HUES64 (cell line): ENCODE measurements at regions not wholly inside any gene's neighbourhood (a gene's known extent, or its start where the extent isn't known, plus 50 kb on each side); places are given as distances from the start of the nearest gene placed in this dataset.
A peak's percentile ranks its signal among the peaks of the same experiment; 100 is the strongest.

ENCODE experiments used
- H3K27ac ChIP-seq: 2 replicates; pipeline ENCODE4 v1.7.0; 2013; ENCODE audit warnings: low read depth, low read length, inconsistent platforms
- H3K27me3 ChIP-seq: 2 replicates; pipeline ENCODE4 v1.6.1; 2013; ENCODE audit warnings: mild to moderate bottlenecking, low read length; ENCODE audit not compliant: insufficient read depth
- H3K36me3 ChIP-seq: 2 replicates; pipeline ENCODE4 v1.6.1; 2013; ENCODE audit warnings: mild to moderate bottlenecking, low read length; ENCODE audit not compliant: insufficient read depth
- H3K4me1 ChIP-seq: 2 replicates; pipeline ENCODE4 v1.6.1; 2013; ENCODE audit warnings: mild to moderate bottlenecking, low read length, moderate library complexity; ENCODE audit not compliant: insufficient read depth
- H3K4me3 ChIP-seq: 2 replicates; pipeline ENCODE4 v1.5.1; 2013; ENCODE audit warnings: mild to moderate bottlenecking, low read length, moderate library complexity
- H3K9ac ChIP-seq: 2 replicates; pipeline ENCODE4 v1.6.1; 2013; ENCODE audit warnings: mild to moderate bottlenecking, low read depth, low read length
- H3K9me3 ChIP-seq: 2 replicates; pipeline ENCODE4 v1.6.1; 2013; ENCODE audit warnings: low read depth, low read length; ENCODE audit not compliant: insufficient read depth
- WGBS: fragments of 150-250, 120-280 bp; methylation state at CpG from one replicate; pipeline ENCODE4 v1.1.7; 2013; ENCODE audit warnings: missing lambda C conversion rate; 5-methylcytosine and 5-hydroxymethylcytosine counted together

- no peaks in the 10 kb centered on the region for H3K36me3 ChIP-seq
- no peak overlapping the region for H3K9ac ChIP-seq
- H3K27me3 ChIP-seq, result peaks cover 21% of the 10 kb centered on the region
- H3K4me3 ChIP-seq, result peak overlapping the region; percentile 51
- WGBS, result 62% methylated on average over 19 of the region's 20 CpGs
- H3K4me1 ChIP-seq, result peaks cover 10% of the 10 kb centered on the region; the same call in 1 of the 2 replicates
- 0 out of 2 replicates have a peak, but pooled peaks cover 8% of the 10 kb centered on the region for H3K9me3 ChIP-seq
- H3K27ac ChIP-seq, result no peak overlapping the region
These were observed 128.1 kb downstream of the BARX1 start for GRCh38 chr9:93826905-93827544.

- Histone ChIP-seq H3K27me3 (peaks cover 21% of the 10 kb centered on the region), H3K4me1 (peaks cover 8% of the 10 kb centered on the region; the same call in 1 of the 2 replicates), H3K4me3 (peak overlapping the region; percentile 31; the same call in 1 of the 2 replicates), H3K27ac (no peak overlapping the region), H3K36me3 (no peaks in the 10 kb centered on the region), H3K9ac (no peak overlapping the region), H3K9me3 (0 out of 2 replicates have a peak, but pooled peaks cover 8% of the 10 kb centered on the region)
- 65% methylated on average over 36 of the region's 36 CpGs for WGBS
These were observed 128.9 kb downstream of the BARX1 start for GRCh38 chr9:93826209-93826608.

GRCh38 chr9:93825348-93826115, 129.6 kb downstream of the BARX1 start:
- H3K4me3 ChIP-seq, result no peak overlapping the region
- 91% methylated on average over 17 of the region's 18 CpGs for WGBS
- peaks cover 21% of the 10 kb centered on the region for H3K27me3 ChIP-seq
- no peaks in the 10 kb centered on the region for H3K36me3 ChIP-seq
- peaks cover 3% of the 10 kb centered on the region; the same call in 1 of the 2 replicates for H3K4me1 ChIP-seq
- H3K9me3 ChIP-seq, result 0 out of 2 replicates have a peak, but pooled peaks cover 8% of the 10 kb centered on the region
- H3K9ac ChIP-seq, result no peak overlapping the region
- H3K27ac ChIP-seq, result no peak overlapping the region

GRCh38 chr9:93824386-93825294, 130.5 kb downstream of the BARX1 start:
- 0 out of 2 replicates have a peak, but pooled peaks cover 8% of the 10 kb centered on the region for H3K9me3 ChIP-seq
- no peak overlapping the region for H3K27ac ChIP-seq
- no peak overlapping the region for H3K9ac ChIP-seq
- WGBS, result 89% methylated on average over 9 of the region's 9 CpGs
- peaks cover 21% of the 10 kb centered on the region for H3K27me3 ChIP-seq
- H3K36me3 ChIP-seq, result no peaks in the 10 kb centered on the region
- H3K4me1 ChIP-seq, result peaks cover 3% of the 10 kb centered on the region; the same call in 1 of the 2 replicates
- H3K4me3 ChIP-seq, result no peak overlapping the region

GRCh38 chr9:93823245-93824072, 131.7 kb downstream of the BARX1 start:
- Histone ChIP-seq H3K36me3 (no peaks in the 10 kb centered on the region), H3K27me3 (peaks cover 18% of the 10 kb centered on the region), H3K9me3 (0 out of 2 replicates have a peak, but pooled peaks cover 8% of the 10 kb centered on the region), H3K4me3 (no peak overlapping the region), H3K4me1 (peaks cover 3% of the 10 kb centered on the region; the same call in 1 of the 2 replicates), H3K27ac (no peak overlapping the region), H3K9ac (no peak overlapping the region)
- WGBS, result 93% methylated on average over 9 of the region's 9 CpGs

- Histone ChIP-seq H3K27ac (no peak overlapping the region), H3K9ac (no peak overlapping the region), H3K9me3 (0 out of 2 replicates have a peak, but pooled peaks cover 8% of the 10 kb centered on the region), H3K27me3 (peaks cover 11% of the 10 kb centered on the region), H3K36me3 (no peaks in the 10 kb centered on the region), H3K4me1 (peaks cover 2% of the 10 kb centered on the region; the same call in 1 of the 2 replicates), H3K4me3 (no peak overlapping the region)
- 91% methylated on average over 6 of the region's 6 CpGs for WGBS
These were observed 132.9 kb downstream of the BARX1 start for GRCh38 chr9:93822229-93822628.

- Histone ChIP-seq H3K9me3 (0 out of 2 replicates have a peak, but pooled peaks cover 8% of the 10 kb centered on the region), H3K4me3 (no peak overlapping the region), H3K36me3 (no peaks in the 10 kb centered on the region), H3K9ac (no peak overlapping the region), H3K27me3 (peaks cover 5% of the 10 kb centered on the region; the same call in 1 of the 2 replicates), H3K4me1 (no peaks in the 10 kb centered on the region), H3K27ac (no peak overlapping the region)
- 100% methylated on average over 1 of the region's 2 CpGs for WGBS
These were observed 133.8 kb downstream of the BARX1 start for GRCh38 chr9:93821307-93821703.

GRCh38 chr9:93820667-93821306, 134.4 kb downstream of the BARX1 start:
- WGBS, result 61% methylated on average over 6 of the region's 6 CpGs
- H3K9me3 ChIP-seq, result 0 out of 2 replicates have a peak, but pooled peaks cover 8% of the 10 kb centered on the region
- peaks cover under 1% of the 10 kb centered on the region; the same call in 1 of the 2 replicates for H3K27me3 ChIP-seq

GRCh38 chr9:93819905-93820304, 135.2 kb downstream of the BARX1 start:
- WGBS, result 97% methylated on average over 4 of the region's 5 CpGs
- Histone ChIP-seq H3K4me3 (no peak overlapping the region), H3K27me3 (no peaks in the 10 kb centered on the region), H3K27ac (no peak overlapping the region), H3K4me1 (peaks cover 6% of the 10 kb centered on the region; the same call in 1 of the 2 replicates), H3K36me3 (no peaks in the 10 kb centered on the region), H3K9ac (no peak overlapping the region), H3K9me3 (0 out of 2 replicates have a peak, but pooled peaks cover 8% of the 10 kb centered on the region)

More at GRCh38 chr9:93820667-93821306, 134.4 kb downstream of the BARX1 start:
- H3K9ac ChIP-seq, result no peak overlapping the region
- no peaks in the 10 kb centered on the region for H3K4me1 ChIP-seq
- no peaks in the 10 kb centered on the region for H3K36me3 ChIP-seq
- no peak overlapping the region for H3K27ac ChIP-seq
- no peak overlapping the region for H3K4me3 ChIP-seq
